Epithelial cell of esophagus (primary cell): ENCODE measurements at regions not wholly inside any gene's neighbourhood (a gene's known extent, or its start where the extent isn't known, plus 50 kb on each side); places are given as distances from the start of the nearest gene placed in this dataset.

Experiments
- DNase-seq: peaks from one replicate; pipeline ENCODE4 v3.0.0; 2010; ENCODE audit warnings: low read depth
- H3K4me3 ChIP-seq: 2 replicates; pipeline ENCODE4 v1.5.1; 2011; ENCODE audit warnings: mild to moderate bottlenecking, low read length, control low read depth
- CTCF ChIP-seq: IDR thresholded peaks from 2 replicates; pipeline ENCODE4 v1.5.1; 2011; ENCODE audit warnings: low read depth, mild to moderate bottlenecking, low read length, control low read depth, inconsistent platforms; ENCODE audit not compliant: insufficient read depth; ENCODE audit errors: missing control alignments

DNA sequence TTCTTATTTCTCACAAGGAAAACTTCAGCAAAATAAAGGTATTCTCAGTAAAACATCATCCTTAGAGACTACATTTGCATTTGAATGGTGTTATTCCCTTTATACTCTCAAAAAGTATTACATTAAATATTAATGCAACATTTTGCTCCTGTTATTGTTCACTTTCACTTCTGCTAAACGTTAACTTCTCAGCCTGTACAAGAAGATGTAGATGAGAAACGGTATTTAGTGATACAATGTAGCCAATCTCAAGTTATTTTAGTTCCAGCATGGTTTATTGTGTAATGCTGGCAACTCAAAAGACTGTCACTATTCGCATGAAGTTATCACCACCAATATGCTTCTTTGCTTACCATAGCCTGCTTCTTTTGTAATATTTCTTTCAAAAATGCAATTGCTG lies 514.1 kb downstream of the CPS1 start:
- DNase-seq: no peak
- no peak overlapping the region for H3K4me3 ChIP-seq
- TF ChIP-seq CTCF: no peak

DNA sequence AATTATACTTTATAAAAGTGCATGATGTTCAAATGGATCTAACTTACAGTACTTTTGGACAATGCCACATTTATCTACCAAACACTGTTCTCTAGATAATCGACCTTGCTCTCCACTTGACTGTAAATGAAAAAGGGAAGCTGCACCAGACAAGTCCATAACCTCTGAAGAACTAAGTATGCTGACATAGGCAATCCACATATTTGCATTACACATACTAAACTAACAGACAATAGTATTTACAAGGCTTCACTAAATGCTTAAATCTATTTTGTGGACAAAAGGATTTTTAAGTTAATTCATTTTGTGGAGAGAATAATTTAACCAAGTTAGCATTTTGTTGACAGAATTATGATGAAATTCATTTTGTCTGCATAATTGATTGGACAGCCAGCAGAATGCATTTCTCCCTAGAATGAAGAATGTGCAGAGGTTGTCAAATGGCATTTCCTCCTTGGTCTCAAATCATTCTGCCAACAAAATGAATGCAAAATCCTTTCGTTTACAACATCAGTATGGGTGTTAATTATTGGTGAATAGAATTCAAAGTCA lies 520.9 kb downstream of the CPS1 start:
- no peak overlapping the region for H3K4me3 ChIP-seq
- DNase-seq: no peak
- TF ChIP-seq CTCF: no peak

- H3K4me3 ChIP-seq: no peak overlapping the region
- no peak for DNase-seq
- no peak for TF ChIP-seq CTCF
These were observed 528.0 kb downstream of the CPS1 start for GRCh38 chr2:211084352-211084751.

- peak; percentile 64 for TF ChIP-seq CTCF
- DNase-seq: peak; percentile 59
- H3K4me3 ChIP-seq: no peak overlapping the region
These were observed 528.8 kb downstream of the CPS1 start for GRCh38 chr2:211085056-211085680.

GRCh38 chr2:211086049-211086448 lies 529.6 kb downstream of the CPS1 start:
- TF ChIP-seq CTCF: no peak
- no peak for DNase-seq
- no peak overlapping the region for H3K4me3 ChIP-seq

GRCh38 chr2:211089127-211089526 lies 532.7 kb downstream of the CPS1 start:
- DNase-seq: no peak
- no peak for TF ChIP-seq CTCF
- H3K4me3 ChIP-seq: no peak overlapping the region

- TF ChIP-seq CTCF: peak; percentile 62
- H3K4me3 ChIP-seq: no peak overlapping the region
- peak; percentile 41 for DNase-seq
These were observed 537.4 kb downstream of the CPS1 start for GRCh38 chr2:211093743-211094303.
